ENCODE measurements at regions not wholly inside any gene's neighbourhood (a gene's known extent, or its start where the extent isn't known, plus 50 kb on each side); places are given as distances from the start of the nearest gene placed in this dataset.

- TF ChIP-seq CTCF (IDR thresholded peaks at IDR 0.05 in 8 of 11, conservative IDR thresholded peaks at IDR 0.05 in 3 of 11) (no peak), POLR2A (IDR thresholded peaks at IDR 0.05) (no peak), POLR2AphosphoS5 (IDR thresholded peaks at IDR 0.05) (no peak)
Measured at GRCh38 chr22:48937032-48937639, 890.5 kb downstream of the BRD1 start.

Measured in spleen (tissue), 7 donors.